ENCODE measurements at regions not wholly inside any gene's neighbourhood (a gene's known extent, or its start where the extent isn't known, plus 50 kb on each side); places are given as distances from the start of the nearest gene placed in this dataset.

DNA sequence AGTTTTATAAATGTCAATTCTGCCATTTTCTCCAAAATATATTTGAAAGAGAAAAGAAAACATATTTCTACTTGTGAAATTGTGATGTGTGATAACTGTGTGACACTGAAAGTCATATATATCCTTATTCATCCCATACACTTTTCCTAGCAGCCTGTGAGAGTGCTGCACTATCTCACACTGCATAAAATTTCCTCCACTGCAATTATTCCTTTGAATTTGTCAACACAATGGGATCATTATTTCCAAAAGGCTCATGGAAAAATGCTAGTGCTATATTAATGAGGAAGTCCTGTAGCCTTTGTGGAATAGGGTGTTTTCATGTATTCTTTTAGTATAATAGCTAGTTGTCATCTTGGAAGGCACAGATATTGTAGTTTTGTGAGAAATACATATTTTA, 504.1 kb downstream of the RPL10L start:
- Histone ChIP-seq H3K4me1 (no peaks in the 10 kb centered on the region), H3K36me3 (no peaks in the 10 kb centered on the region), H3K4me3 (replicated peaks in 1 of 3) (no peak overlapping the region), H3K27ac (no peak overlapping the region), H3K9me3 (no peaks in the 10 kb centered on the region), H3K27me3 (no peaks in the 10 kb centered on the region)
- no peak for DNase-seq
- intact Hi-C loops (cut with DNase I) = no loop called here
- TF ChIP-seq POLR2A (IDR thresholded peaks at IDR 0.05) = no peak
- TF ChIP-seq, protein P1, sequence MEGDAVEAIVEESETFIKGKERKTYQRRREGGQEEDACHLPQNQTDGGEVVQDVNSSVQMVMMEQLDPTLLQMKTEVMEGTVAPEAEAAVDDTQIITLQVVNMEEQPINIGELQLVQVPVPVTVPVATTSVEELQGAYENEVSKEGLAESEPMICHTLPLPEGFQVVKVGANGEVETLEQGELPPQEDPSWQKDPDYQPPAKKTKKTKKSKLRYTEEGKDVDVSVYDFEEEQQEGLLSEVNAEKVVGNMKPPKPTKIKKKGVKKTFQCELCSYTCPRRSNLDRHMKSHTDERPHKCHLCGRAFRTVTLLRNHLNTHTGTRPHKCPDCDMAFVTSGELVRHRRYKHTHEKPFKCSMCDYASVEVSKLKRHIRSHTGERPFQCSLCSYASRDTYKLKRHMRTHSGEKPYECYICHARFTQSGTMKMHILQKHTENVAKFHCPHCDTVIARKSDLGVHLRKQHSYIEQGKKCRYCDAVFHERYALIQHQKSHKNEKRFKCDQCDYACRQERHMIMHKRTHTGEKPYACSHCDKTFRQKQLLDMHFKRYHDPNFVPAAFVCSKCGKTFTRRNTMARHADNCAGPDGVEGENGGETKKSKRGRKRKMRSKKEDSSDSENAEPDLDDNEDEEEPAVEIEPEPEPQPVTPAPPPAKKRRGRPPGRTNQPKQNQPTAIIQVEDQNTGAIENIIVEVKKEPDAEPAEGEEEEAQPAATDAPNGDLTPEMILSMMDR (IDR thresholded peaks at IDR 0.05) = no peak

DNA sequence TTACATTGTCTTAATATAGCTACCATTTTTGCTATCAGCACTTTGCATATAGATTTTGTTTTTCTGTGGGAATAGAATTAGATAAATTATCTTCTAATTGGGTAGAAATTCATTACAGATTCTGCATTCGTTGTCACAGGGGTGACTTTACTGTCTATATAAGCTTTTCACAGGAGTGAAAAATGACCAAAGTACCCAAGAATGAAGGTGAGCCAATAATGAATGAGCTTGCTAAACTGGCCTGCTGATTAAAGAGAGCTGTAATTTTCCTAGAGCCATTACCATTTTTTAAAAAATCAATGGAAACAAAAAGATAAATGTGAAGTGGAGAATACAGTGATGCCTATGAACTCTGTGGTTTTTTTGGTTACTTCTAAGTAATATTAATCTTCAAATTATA, 504.6 kb downstream of the RPL10L start:
- intact Hi-C loops (cut with DNase I) = no loop called here
- Histone ChIP-seq H3K27me3 (no peaks in the 10 kb centered on the region), H3K27ac (no peak overlapping the region), H3K4me1 (no peaks in the 10 kb centered on the region), H3K36me3 (no peaks in the 10 kb centered on the region), H3K4me3 (replicated peaks in 1 of 3) (no peak overlapping the region), H3K9me3 (no peaks in the 10 kb centered on the region)
- WGBS, 2 donors = 67 to 74% methylated on average over 1 of the region's 1 CpG
- DNase-seq = no peak
- TF ChIP-seq POLR2A (IDR thresholded peaks at IDR 0.05) = no peak
- TF ChIP-seq, protein P1 (IDR thresholded peaks at IDR 0.05) = no peak

DNA sequence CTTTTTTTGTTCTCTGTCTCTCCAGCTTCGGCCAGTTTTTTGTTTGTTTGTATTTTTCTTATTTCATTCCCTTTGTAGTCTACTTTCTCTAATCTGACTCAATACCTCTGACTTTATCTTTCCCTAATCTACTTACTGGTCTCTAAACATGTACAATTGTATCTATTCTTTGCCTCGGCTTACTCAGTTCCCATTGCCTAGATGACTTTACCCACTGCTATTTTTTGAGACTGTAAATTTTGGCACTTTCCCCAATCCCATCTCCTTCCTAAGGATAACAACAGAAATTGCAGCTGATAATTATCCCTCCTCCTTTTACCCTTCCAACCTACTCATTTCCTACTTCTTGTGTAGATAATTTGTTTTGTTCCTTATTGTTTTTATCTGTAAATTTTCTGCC, 511.1 kb downstream of the RPL10L start:
- no peaks in the 10 kb centered on the region for H3K4me1 ChIP-seq
- no peaks in the 10 kb centered on the region for H3K9me3 ChIP-seq
- no peak overlapping the region for H3K27ac ChIP-seq
- H3K36me3 ChIP-seq = no peaks in the 10 kb centered on the region
- intact Hi-C loops (cut with DNase I) = no loop called here
- WGBS, 2 donors = 56 to 62% methylated on average over 2 of the region's 2 CpGs
- H3K27me3 ChIP-seq = no peaks in the 10 kb centered on the region
- TF ChIP-seq, protein P1 (IDR thresholded peaks at IDR 0.05) = no peak
- no peak for TF ChIP-seq POLR2A (IDR thresholded peaks at IDR 0.05)
- no peak for DNase-seq
- no peak overlapping the region for H3K4me3 ChIP-seq (replicated peaks in 1 of 3)

DNA sequence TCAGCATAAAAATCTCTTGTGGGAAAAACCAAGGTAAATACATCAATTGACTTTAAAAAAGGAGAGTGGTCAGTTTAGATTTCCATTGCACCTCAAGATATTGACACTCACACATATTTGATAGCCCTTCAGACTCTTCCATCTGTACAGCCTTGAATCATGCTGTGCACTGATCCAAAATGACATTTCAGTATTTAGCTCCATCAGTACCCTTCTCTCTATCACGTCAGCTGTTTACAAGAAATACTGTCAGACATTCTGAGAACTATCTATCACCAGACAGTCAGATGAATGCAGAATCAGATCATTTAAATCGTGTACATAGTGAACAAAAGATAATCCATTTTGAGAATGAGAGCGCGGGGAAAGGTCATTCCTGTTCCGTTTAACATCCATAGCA, 511.9 kb downstream of the RPL10L start:
- H3K4me1 ChIP-seq = no peaks in the 10 kb centered on the region
- H3K27me3 ChIP-seq = no peaks in the 10 kb centered on the region
- H3K36me3 ChIP-seq = no peaks in the 10 kb centered on the region
- intact Hi-C loops (cut with DNase I) = no loop called here
- no peak for DNase-seq
- H3K9me3 ChIP-seq = no peaks in the 10 kb centered on the region
- WGBS, 2 donors = 73 to 88% methylated on average over 5 of the region's 5 CpGs
- no peak overlapping the region for H3K4me3 ChIP-seq (replicated peaks in 1 of 3)
- H3K27ac ChIP-seq = no peak overlapping the region
- TF ChIP-seq POLR2A (IDR thresholded peaks at IDR 0.05) = no peak
- TF ChIP-seq, protein P1 (IDR thresholded peaks at IDR 0.05) = no peak

DNA sequence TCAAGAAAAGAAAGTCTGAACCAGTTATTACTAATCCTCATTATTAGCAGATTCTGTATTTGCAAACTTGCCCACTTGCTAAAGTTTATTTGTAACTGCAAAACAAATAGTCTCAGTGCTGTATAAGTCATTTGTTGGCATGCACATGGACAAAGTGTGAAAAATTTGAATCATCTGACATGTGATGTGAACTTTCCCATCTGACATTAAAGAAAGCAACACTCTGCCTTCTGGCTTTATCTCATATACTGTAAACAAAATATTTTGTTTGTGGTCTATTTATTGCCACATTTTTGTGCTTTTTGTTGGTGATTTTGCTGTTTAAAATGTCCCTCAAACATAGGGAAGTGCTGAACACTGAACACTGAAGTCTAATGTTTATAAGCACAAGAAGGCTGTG, 513.8 kb downstream of the RPL10L start:
- Histone ChIP-seq H3K27ac (no peak overlapping the region), H3K27me3 (no peaks in the 10 kb centered on the region), H3K36me3 (no peaks in the 10 kb centered on the region), H3K9me3 (no peaks in the 10 kb centered on the region), H3K4me1 (no peaks in the 10 kb centered on the region), H3K4me3 (replicated peaks in 1 of 3) (no peak overlapping the region)
- TF ChIP-seq, protein P1 (IDR thresholded peaks at IDR 0.05) = no peak
- no peak for TF ChIP-seq POLR2A (IDR thresholded peaks at IDR 0.05)
- no peak for DNase-seq
- intact Hi-C loops (cut with DNase I) = no loop called here

Measured in thyroid gland (tissue), 4 donors.